GM12878 (cell line): ENCODE measurements at regions not wholly inside any gene's neighbourhood (a gene's known extent, or its start where the extent isn't known, plus 50 kb on each side); places are given as distances from the start of the nearest gene placed in this dataset.
A peak's percentile ranks its signal among the peaks of the same experiment; 100 is the strongest.

ENCODE experiments used
- ATAC-seq: fragments of 200-7000 bp; cut with Tn5 transposase; 3 replicates; pipeline ENCODE4 v1.9.1; 2020; ENCODE audit warnings: mild to moderate bottlenecking, moderate library complexity
- BruUV-seq: library from RNA; stranded (reverse); fragments of 400-500 nt; replicated peaks from 2 replicates; lab custom pipeline; 2021; lab: Mats Ljungman, UMichigan
- CTCF ChIA-PET: fragments of 300-600 bp; sonication (Branson Sonifier 250); formaldehyde crosslinking; extraction: SDS; loops from one replicate; lab custom pipeline; 2021; ENCODE audit warnings: inconsistent platforms; lab: Yijun Ruan, JAX
- POLR2A ChIA-PET: fragments of 350-600 bp; formaldehyde crosslinking; extraction: SDS; loops from one replicate; lab custom pipeline; 2021; ENCODE audit warnings: inconsistent platforms; lab: Charles Lee
- RAD21 ChIA-PET: fragments of 300-600 bp; sonication (Branson Sonifier 250); formaldehyde crosslinking; loops from one replicate; lab custom pipeline; 2023; ENCODE audit warnings: antibody characterized with exemption; ENCODE audit not compliant: unreplicated experiment; lab: Charles Lee
- SMC1A ChIA-PET: fragments of 300-600 bp; sonication (Branson Sonifier 250); formaldehyde crosslinking; loops from one replicate; lab custom pipeline; 2023; ENCODE audit not compliant: unreplicated experiment, uncharacterized antibody; lab: Charles Lee
- DNase-seq: peaks from one replicate; pipeline ENCODE4 v3.0.0-alpha.2; 2011; ENCODE audit warnings: low read depth, low spot score
- FAIRE-seq: peaks from 3 replicates; lab custom pipeline; 2011; peaks lifted over from hg19 to GRCh38; lab: Jason Lieb, UNC
- H2AFZ ChIP-seq: 2 replicates; pipeline ENCODE4 v1.6.0; 2011; ENCODE audit warnings: low read depth, low read length, control low read depth; ENCODE audit not compliant: control insufficient read depth
- H3K27ac ChIP-seq: 2 replicates; pipeline ENCODE4 v1.5.1; 2011; ENCODE audit warnings: control low read depth; ENCODE audit not compliant: control insufficient read depth, insufficient read depth
- H3K27me3 ChIP-seq, 2 experiments: replicated peaks in 1 of 2; 2 replicates each; pipeline versions ENCODE4 v1.6.0 to v1.6.1; 2011; ENCODE audit warnings: low read length in 1 of 2; ENCODE audit not compliant: control insufficient read depth in 2 of 2, insufficient read depth in 2 of 2
- H3K36me3 ChIP-seq, 2 experiments: 2 replicates each; pipeline ENCODE4 v1.5.1; 2011; ENCODE audit warnings: low read length in 1 of 2; ENCODE audit not compliant: control insufficient read depth in 2 of 2, insufficient read depth in 2 of 2
- H3K4me1 ChIP-seq: 2 replicates; pipeline ENCODE4 v1.6.1; 2011; ENCODE audit warnings: mild to moderate bottlenecking, low read length, moderate library complexity, mixed read lengths; ENCODE audit not compliant: control insufficient read depth, insufficient read depth
- H3K4me2 ChIP-seq: 2 replicates; pipeline ENCODE4 v1.6.0; 2011; ENCODE audit warnings: control low read depth; ENCODE audit not compliant: control insufficient read depth, insufficient read depth
- H3K4me3 ChIP-seq: fragments of 200-600 bp; sonication (generic); 2 replicates; pipeline ENCODE4 v1.5.1; 2016
- H3K79me2 ChIP-seq: 2 replicates; pipeline ENCODE4 v1.6.0; 2011; ENCODE audit warnings: low read length; ENCODE audit not compliant: control insufficient read depth, insufficient read depth
- H3K9ac ChIP-seq: 2 replicates; pipeline ENCODE4 v1.8.0; 2011; ENCODE audit warnings: low read length, control low read depth, mixed read lengths; ENCODE audit not compliant: control insufficient read depth, insufficient read depth
- H3K9me3 ChIP-seq: replicated peaks from 3 replicates; pipeline ENCODE4 v1.5.1; 2011; ENCODE audit warnings: mild to moderate bottlenecking, low read length; ENCODE audit not compliant: control insufficient read depth, insufficient read depth
- H4K20me1 ChIP-seq: 2 replicates; pipeline ENCODE4 v1.6.0; 2011; ENCODE audit not compliant: control insufficient read depth, insufficient read depth
- CREB1 ChIP-seq: IDR thresholded peaks from 2 replicates; pipeline ENCODE4 v1.6.1; 2012; ENCODE audit warnings: low read depth, mild to moderate bottlenecking, inconsistent platforms
- CREM ChIP-seq: IDR thresholded peaks from 2 replicates; pipeline ENCODE4 v1.6.1; 2014; ENCODE audit warnings: antibody characterized with exemption, low read depth
- NFIC ChIP-seq: IDR thresholded peaks from 2 replicates; pipeline ENCODE4 v1.6.1; 2012; ENCODE audit warnings: low read depth, mild to moderate bottlenecking, inconsistent platforms, low read length, moderate library complexity
- WGBS: methylation state at CpG from one replicate; pipeline ENCODE4 v1.1.6; 2016; ENCODE audit warnings: low lambda C conversion rate; ENCODE audit not compliant: insufficient replicate concordance, insufficient coverage; ENCODE audit errors: missing lambda C conversion rate; 5-methylcytosine and 5-hydroxymethylcytosine counted together
- in situ Hi-C: fragments of 300-500 bp; cut with MboI; formaldehyde crosslinking; loops from 9 replicates; pipeline ENCODE4 v1.14.3; 2018; ENCODE audit warnings: mixed read lengths
- intact Hi-C: fragments of 100-400 bp; cut with micrococcal nuclease; formaldehyde crosslinking; loops from one replicate; pipeline ENCODE4 v1.14.2; 2022; ENCODE audit not compliant: unreplicated experiment
- TF ChIP-seq, protein P1 (sequence below): IDR thresholded peaks from 2 replicates; pipeline ENCODE4 v1.6.1; 2012; ENCODE audit warnings: improper control_type of control experiment, low read depth, low read length; ENCODE audit not compliant: insufficient replicate concordance
- TF ChIP-seq, protein P2 (sequence below): fragments of 450-650 bp; formaldehyde crosslinking; IDR thresholded peaks from 2 replicates; pipeline ENCODE4 v1.5.0; 2022; ENCODE audit warnings: mild to moderate bottlenecking, missing genetic modification characterization
- TF ChIP-seq, protein P3 (sequence below), 3 experiments: IDR thresholded peaks in 2 of 3; conservative IDR thresholded peaks in 1 of 3; 2 replicates each; pipeline ENCODE4 v1.5.1; 2011; ENCODE audit warnings: low read depth in 3 of 3, low read length in 3 of 3, mild to moderate bottlenecking in 3 of 3, control low read depth in 2 of 3, moderate library complexity in 2 of 3, inconsistent platforms in 1 of 3, mixed read lengths in 1 of 3; ENCODE audit not compliant: control insufficient read depth in 2 of 3, insufficient read depth in 1 of 3; ENCODE audit errors: extremely low read depth in 1 of 3

DNA sequence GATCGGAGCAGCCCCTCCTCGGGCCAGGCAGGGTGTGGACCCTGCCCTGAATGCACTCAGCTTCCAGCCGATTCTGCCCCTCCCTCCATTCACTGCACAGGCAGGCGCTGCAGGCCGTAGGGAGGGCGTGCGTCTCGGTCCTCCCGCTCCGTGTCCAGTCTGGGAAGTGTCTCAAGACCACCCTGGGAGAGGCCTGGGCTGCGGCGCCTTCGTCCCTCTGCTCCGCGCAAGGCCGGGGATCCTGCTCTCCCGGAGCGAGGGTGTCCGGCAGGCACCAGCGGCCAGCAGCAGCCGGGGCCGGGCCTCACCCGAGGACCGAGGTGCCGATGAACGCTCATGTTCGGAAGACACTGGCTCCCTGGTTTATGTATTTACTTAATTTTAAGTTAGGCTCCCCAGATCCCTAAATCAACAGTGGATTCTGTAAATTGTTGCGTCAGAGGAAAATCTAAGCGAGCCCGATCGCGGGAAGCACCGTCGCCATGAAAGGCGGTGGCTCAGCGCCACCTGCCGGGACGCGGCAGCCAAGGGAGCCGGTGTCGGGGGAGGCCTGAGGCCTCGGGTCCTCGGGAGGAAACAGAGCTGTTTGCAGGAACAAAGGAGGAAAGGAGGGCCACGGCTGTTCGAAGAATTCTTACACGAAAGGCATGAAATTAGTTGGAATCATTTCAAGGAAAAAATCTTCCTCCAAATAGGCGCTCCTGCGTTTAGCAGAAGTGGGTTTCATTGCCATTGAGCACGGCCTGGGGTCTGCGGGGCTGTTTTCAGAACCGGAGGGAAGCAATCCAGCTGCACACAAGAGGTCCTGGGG is 195.3 kb downstream of the BRD1 start:
- FAIRE-seq (no peak), ATAC-seq (no peak), DNase-seq (no peak)
- Histone ChIP-seq H3K4me2 (no peak overlapping the region), H3K79me2 (no peaks in the 10 kb centered on the region), H4K20me1 (no peaks in the 10 kb centered on the region), H3K4me1 (no peaks in the 10 kb centered on the region), H2AFZ (no peak overlapping the region), H3K9me3 (no peaks in the 10 kb centered on the region), H3K27ac (no peak overlapping the region), H3K36me3 (no peaks in the 10 kb centered on the region; a peak in 2 of 4 replicates), H3K9ac (no peak overlapping the region), H3K27me3 (no peaks in the 10 kb centered on the region), H3K4me3 (no peak overlapping the region)
- BruUV-seq = no TSS peak
- ChIA-PET CTCF (no interaction called here), SMC1A (no interaction called here), POLR2A (no interaction called here), RAD21 (no interaction called here)
- TF ChIP-seq, protein P1, sequence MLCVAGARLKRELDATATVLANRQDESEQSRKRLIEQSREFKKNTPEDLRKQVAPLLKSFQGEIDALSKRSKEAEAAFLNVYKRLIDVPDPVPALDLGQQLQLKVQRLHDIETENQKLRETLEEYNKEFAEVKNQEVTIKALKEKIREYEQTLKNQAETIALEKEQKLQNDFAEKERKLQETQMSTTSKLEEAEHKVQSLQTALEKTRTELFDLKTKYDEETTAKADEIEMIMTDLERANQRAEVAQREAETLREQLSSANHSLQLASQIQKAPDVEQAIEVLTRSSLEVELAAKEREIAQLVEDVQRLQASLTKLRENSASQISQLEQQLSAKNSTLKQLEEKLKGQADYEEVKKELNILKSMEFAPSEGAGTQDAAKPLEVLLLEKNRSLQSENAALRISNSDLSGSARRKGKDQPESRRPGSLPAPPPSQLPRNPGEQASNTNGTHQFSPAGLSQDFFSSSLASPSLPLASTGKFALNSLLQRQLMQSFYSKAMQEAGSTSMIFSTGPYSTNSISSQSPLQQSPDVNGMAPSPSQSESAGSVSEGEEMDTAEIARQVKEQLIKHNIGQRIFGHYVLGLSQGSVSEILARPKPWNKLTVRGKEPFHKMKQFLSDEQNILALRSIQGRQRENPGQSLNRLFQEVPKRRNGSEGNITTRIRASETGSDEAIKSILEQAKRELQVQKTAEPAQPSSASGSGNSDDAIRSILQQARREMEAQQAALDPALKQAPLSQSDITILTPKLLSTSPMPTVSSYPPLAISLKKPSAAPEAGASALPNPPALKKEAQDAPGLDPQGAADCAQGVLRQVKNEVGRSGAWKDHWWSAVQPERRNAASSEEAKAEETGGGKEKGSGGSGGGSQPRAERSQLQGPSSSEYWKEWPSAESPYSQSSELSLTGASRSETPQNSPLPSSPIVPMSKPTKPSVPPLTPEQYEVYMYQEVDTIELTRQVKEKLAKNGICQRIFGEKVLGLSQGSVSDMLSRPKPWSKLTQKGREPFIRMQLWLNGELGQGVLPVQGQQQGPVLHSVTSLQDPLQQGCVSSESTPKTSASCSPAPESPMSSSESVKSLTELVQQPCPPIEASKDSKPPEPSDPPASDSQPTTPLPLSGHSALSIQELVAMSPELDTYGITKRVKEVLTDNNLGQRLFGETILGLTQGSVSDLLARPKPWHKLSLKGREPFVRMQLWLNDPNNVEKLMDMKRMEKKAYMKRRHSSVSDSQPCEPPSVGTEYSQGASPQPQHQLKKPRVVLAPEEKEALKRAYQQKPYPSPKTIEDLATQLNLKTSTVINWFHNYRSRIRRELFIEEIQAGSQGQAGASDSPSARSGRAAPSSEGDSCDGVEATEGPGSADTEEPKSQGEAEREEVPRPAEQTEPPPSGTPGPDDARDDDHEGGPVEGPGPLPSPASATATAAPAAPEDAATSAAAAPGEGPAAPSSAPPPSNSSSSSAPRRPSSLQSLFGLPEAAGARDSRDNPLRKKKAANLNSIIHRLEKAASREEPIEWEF = no peak
- TF ChIP-seq, protein P2, sequence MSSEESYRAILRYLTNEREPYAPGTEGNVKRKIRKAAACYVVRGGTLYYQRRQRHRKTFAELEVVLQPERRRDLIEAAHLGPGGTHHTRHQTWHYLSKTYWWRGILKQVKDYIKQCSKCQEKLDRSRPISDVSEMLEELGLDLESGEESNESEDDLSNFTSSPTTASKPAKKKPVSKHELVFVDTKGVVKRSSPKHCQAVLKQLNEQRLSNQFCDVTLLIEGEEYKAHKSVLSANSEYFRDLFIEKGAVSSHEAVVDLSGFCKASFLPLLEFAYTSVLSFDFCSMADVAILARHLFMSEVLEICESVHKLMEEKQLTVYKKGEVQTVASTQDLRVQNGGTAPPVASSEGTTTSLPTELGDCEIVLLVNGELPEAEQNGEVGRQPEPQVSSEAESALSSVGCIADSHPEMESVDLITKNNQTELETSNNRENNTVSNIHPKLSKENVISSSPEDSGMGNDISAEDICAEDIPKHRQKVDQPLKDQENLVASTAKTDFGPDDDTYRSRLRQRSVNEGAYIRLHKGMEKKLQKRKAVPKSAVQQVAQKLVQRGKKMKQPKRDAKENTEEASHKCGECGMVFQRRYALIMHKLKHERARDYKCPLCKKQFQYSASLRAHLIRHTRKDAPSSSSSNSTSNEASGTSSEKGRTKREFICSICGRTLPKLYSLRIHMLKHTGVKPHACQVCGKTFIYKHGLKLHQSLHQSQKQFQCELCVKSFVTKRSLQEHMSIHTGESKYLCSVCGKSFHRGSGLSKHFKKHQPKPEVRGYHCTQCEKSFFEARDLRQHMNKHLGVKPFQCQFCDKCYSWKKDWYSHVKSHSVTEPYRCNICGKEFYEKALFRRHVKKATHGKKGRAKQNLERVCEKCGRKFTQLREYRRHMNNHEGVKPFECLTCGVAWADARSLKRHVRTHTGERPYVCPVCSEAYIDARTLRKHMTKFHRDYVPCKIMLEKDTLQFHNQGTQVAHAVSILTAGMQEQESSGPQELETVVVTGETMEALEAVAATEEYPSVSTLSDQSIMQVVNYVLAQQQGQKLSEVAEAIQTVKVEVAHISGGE (CRISPR knock-in tag) = no peak
- TF ChIP-seq, protein P3, sequence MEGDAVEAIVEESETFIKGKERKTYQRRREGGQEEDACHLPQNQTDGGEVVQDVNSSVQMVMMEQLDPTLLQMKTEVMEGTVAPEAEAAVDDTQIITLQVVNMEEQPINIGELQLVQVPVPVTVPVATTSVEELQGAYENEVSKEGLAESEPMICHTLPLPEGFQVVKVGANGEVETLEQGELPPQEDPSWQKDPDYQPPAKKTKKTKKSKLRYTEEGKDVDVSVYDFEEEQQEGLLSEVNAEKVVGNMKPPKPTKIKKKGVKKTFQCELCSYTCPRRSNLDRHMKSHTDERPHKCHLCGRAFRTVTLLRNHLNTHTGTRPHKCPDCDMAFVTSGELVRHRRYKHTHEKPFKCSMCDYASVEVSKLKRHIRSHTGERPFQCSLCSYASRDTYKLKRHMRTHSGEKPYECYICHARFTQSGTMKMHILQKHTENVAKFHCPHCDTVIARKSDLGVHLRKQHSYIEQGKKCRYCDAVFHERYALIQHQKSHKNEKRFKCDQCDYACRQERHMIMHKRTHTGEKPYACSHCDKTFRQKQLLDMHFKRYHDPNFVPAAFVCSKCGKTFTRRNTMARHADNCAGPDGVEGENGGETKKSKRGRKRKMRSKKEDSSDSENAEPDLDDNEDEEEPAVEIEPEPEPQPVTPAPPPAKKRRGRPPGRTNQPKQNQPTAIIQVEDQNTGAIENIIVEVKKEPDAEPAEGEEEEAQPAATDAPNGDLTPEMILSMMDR (IDR thresholded peaks at IDR 0.05 in 2 of 3, conservative IDR thresholded peaks at IDR 0.05 in 1 of 3; ENCODE audit: control insufficient read depth in 2 of 3, extremely low read depth in 1 of 3, insufficient read depth in 1 of 3, low read depth in 3 of 3, low read length in 3 of 3) = peak in 1 of 3 experiments; percentile 22; a peak in 1 of 6 replicates
- TF ChIP-seq NFIC (no peak), CREM (no peak), CREB1 (no peak)
- intact Hi-C loops (no loop called here), in situ Hi-C loops (no loop called here)
- WGBS = 83% methylated on average over 51 of the region's 51 CpGs
